Activated CD4-positive, alpha-beta T cell treated with anti-CD3 and anti-CD28 coated beads, Interleukin-10, Interleukin-2, amounts not matched to agents 100 ng/mL and 50 ng/mL, durations not matched to agents 16 hours and 8 hours (primary cell): ENCODE measurements at regions not wholly inside any gene's neighbourhood (a gene's known extent, or its start where the extent isn't known, plus 50 kb on each side); places are given as distances from the start of the nearest gene placed in this dataset.

Source experiments
- DNase-seq: peaks from one replicate; pipeline ENCODE4 v3.0.0-alpha.2; 2020

DNA sequence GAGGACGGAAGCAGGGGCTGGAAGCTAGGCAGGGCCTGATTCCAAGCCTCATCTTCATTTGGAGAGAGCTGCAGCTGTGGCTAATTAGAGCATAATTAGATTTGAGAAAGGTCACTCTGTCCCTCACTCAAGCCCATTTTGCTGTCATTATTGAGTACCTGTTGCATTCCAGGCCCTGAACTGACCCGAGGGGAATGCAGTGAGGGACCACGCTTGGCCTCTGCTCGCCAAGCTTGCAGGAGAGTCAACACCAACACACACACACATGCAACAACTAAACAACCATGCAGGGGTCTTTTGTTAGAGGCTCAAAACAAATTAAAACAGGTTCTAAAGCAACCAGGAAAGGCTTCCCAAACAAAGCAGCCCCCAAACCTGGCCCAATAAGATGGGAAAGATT, 52.7 kb upstream of the MAMLD1 start:
- DNase-seq: no peak

DNA sequence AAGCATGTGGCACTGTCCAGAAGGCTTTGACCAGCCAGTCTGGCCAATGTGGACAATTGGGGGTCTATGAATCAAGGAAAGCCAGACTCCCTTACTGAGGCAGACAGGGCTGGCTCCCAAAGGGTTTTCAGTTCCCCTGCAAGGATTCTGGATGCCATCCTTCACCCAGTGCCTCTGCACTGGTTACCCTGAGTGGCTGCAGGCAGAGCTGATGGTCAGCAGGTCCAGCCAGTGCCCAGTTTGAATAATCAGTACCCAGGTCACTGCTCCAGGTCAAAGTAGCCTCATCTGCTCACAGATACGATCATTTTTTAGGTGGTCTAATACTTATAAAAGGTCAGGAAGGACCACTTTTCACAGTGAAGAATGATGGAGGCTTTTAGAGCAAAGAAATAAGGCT, 52.2 kb upstream of the MAMLD1 start:
- no peak for DNase-seq

GRCh38 chrX:150312931-150313330, 50.2 kb upstream of the MAMLD1 start:
- no peak for DNase-seq
